SU-DHL-6 (cell line): ENCODE measurements at regions not wholly inside any gene's neighbourhood (a gene's known extent, or its start where the extent isn't known, plus 50 kb on each side); places are given as distances from the start of the nearest gene placed in this dataset.

Experiments
- EZH2phosphoT487 ChIP-seq: fragments of 200-600 bp; sonication (generic), shearing (Covaris generic); conservative IDR thresholded peaks from 2 replicates; pipeline ENCODE4 v1.6.1; 2018; ENCODE audit warnings: mild to moderate bottlenecking, antibody characterized with exemption, low read length, moderate library complexity, mixed read lengths
- TF ChIP-seq, protein P1 (sequence below): fragments of 200-600 bp; sonication (generic); IDR thresholded peaks from one replicate; pipeline ENCODE4 v1.5.1; 2017; ENCODE audit warnings: antibody characterized with exemption, mild to moderate bottlenecking, low read length, moderate library complexity; ENCODE audit not compliant: insufficient read depth, poor library complexity, severe bottlenecking

DNA sequence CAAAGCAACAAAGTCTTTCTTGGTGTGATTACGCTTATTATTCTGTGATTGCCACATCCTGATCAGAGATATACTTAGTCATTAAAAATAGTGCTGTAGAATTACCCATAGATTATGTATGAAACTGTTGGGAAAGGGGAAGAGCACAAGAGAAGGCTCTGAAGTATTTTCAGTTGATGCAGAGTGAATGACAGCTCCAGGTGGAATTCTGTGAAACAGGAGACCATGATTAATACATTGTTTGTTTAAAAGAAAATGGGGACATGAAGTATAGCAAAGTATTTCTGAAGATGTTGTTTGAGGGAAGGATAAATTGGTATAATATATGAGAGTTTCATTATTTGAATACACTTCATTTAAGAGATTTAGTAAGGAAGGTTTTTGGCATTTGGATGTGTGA, 307.6 kb upstream of the CDH20 start:
- TF ChIP-seq, protein P1, sequence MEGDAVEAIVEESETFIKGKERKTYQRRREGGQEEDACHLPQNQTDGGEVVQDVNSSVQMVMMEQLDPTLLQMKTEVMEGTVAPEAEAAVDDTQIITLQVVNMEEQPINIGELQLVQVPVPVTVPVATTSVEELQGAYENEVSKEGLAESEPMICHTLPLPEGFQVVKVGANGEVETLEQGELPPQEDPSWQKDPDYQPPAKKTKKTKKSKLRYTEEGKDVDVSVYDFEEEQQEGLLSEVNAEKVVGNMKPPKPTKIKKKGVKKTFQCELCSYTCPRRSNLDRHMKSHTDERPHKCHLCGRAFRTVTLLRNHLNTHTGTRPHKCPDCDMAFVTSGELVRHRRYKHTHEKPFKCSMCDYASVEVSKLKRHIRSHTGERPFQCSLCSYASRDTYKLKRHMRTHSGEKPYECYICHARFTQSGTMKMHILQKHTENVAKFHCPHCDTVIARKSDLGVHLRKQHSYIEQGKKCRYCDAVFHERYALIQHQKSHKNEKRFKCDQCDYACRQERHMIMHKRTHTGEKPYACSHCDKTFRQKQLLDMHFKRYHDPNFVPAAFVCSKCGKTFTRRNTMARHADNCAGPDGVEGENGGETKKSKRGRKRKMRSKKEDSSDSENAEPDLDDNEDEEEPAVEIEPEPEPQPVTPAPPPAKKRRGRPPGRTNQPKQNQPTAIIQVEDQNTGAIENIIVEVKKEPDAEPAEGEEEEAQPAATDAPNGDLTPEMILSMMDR, result no peak
- TF ChIP-seq EZH2phosphoT487, result no peak
